DND-41 (cell line): ENCODE measurements at regions not wholly inside any gene's neighbourhood (a gene's known extent, or its start where the extent isn't known, plus 50 kb on each side); places are given as distances from the start of the nearest gene placed in this dataset.

Experiments
- ATAC-seq: fragments of 200-7000 bp; cut with Tn5 transposase; 3 replicates; pipeline ENCODE4 v1.9.1; 2021; ENCODE audit warnings: low read depth; ENCODE audit not compliant: insufficient read depth
- DNase-seq: peaks from one replicate; pipeline ENCODE4 v3.0.0-alpha.2; 2020
- H2AFZ ChIP-seq: 2 replicates; pipeline ENCODE4 v1.6.0; 2012; ENCODE audit warnings: low read depth, low read length
- H3K27ac ChIP-seq: 2 replicates; pipeline ENCODE4 v1.5.1; 2012; ENCODE audit warnings: low read length, inconsistent platforms
- H3K27me3 ChIP-seq: fragments of 200-600 bp; sonication (generic); 2 replicates; pipeline ENCODE4 v1.6.0; 2012; ENCODE audit warnings: low read length, mild to moderate bottlenecking, inconsistent platforms; ENCODE audit not compliant: insufficient read depth, poor library complexity
- H3K36me3 ChIP-seq: 2 replicates; pipeline ENCODE4 v1.5.1; 2012; ENCODE audit warnings: low read length, inconsistent platforms; ENCODE audit not compliant: insufficient read depth
- H3K4me1 ChIP-seq: 2 replicates; pipeline ENCODE4 v1.5.1; 2012; ENCODE audit warnings: mild to moderate bottlenecking, low read length; ENCODE audit not compliant: insufficient read depth
- H3K4me2 ChIP-seq: 2 replicates; pipeline ENCODE4 v1.6.0; 2012; ENCODE audit warnings: mild to moderate bottlenecking, moderate library complexity, low read length, inconsistent platforms; ENCODE audit not compliant: insufficient read depth
- H3K4me3 ChIP-seq, 2 experiments: fragments of 200-600 bp in 1 of 2; shearing (Covaris generic) in 1 of 2; 2 replicates each; pipeline ENCODE4 v1.5.1; 2012 to 2016; ENCODE audit warnings: inconsistent platforms in 2 of 2, low read length in 2 of 2, mild to moderate bottlenecking in 2 of 2, low read depth in 1 of 2, moderate library complexity in 1 of 2
- H3K79me2 ChIP-seq: 2 replicates; pipeline ENCODE4 v1.6.0; 2012; ENCODE audit warnings: low read length, inconsistent platforms; ENCODE audit not compliant: insufficient read depth
- H3K9ac ChIP-seq: 2 replicates; pipeline ENCODE4 v1.6.0; 2012; ENCODE audit warnings: low read depth, mild to moderate bottlenecking, inconsistent platforms, low read length, moderate library complexity
- H3K9me3 ChIP-seq: 2 replicates; pipeline ENCODE4 v1.5.1; 2012; ENCODE audit warnings: low read length, moderate library complexity, mild to moderate bottlenecking, inconsistent platforms; ENCODE audit not compliant: insufficient read depth, severe bottlenecking
- H4K20me1 ChIP-seq: 2 replicates; pipeline ENCODE4 v1.6.0; 2012; ENCODE audit warnings: low read length; ENCODE audit not compliant: insufficient read depth
- EZH2 ChIP-seq: IDR thresholded peaks from 3 replicates; pipeline ENCODE4 v1.6.1; 2012; ENCODE audit warnings: borderline replicate concordance, low read depth, mild to moderate bottlenecking, moderate library complexity, low read length, inconsistent platforms; ENCODE audit not compliant: severe bottlenecking
- TF ChIP-seq, protein P1 (sequence below): IDR thresholded peaks from 2 replicates; pipeline ENCODE4 v1.5.1; 2012; ENCODE audit warnings: borderline replicate concordance, low read length, moderate library complexity, mild to moderate bottlenecking; ENCODE audit not compliant: poor library complexity, severe bottlenecking; ENCODE audit errors: extremely low read depth

DNA sequence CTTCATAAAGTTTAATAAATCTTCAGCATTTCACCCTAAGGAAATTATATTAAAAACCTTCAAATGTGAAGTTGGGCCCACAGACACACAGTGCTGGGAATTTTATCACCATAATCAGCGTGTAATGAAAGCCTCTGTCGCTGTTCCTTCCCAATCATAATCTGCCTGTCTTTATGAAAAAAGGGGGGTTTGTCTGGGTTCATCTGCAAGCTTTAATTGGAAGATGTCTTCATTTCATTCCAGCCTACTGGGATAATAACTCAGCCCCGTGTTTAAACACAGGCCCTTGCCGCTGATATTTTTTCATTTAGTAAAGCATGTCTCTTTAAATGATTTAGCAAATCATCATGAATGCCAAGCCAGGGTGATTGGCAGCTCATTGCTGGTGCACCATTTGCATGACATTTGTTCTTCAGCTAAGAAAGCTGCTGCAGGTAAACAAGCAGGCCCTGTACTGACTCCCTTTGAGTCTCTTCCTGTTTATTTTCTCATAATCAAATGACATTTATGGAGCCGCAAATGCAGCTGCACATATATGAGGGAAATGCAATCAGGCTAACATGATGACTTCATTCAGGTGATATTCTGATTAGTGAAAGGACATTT, 362.9 kb upstream of the TLE4 start:
- Histone ChIP-seq H3K4me3 (no peak overlapping the region), H3K79me2 (no peaks in the 10 kb centered on the region), H3K4me1 (no peaks in the 10 kb centered on the region), H3K9ac (no peak overlapping the region), H4K20me1 (no peaks in the 10 kb centered on the region), H3K27me3 (no peaks in the 10 kb centered on the region), H2AFZ (no peak overlapping the region), H3K9me3 (no peaks in the 10 kb centered on the region), H3K27ac (no peak overlapping the region), H3K36me3 (no peaks in the 10 kb centered on the region), H3K4me2 (no peak overlapping the region)
- ATAC-seq: no peak
- no peak for TF ChIP-seq EZH2
- TF ChIP-seq, protein P1, sequence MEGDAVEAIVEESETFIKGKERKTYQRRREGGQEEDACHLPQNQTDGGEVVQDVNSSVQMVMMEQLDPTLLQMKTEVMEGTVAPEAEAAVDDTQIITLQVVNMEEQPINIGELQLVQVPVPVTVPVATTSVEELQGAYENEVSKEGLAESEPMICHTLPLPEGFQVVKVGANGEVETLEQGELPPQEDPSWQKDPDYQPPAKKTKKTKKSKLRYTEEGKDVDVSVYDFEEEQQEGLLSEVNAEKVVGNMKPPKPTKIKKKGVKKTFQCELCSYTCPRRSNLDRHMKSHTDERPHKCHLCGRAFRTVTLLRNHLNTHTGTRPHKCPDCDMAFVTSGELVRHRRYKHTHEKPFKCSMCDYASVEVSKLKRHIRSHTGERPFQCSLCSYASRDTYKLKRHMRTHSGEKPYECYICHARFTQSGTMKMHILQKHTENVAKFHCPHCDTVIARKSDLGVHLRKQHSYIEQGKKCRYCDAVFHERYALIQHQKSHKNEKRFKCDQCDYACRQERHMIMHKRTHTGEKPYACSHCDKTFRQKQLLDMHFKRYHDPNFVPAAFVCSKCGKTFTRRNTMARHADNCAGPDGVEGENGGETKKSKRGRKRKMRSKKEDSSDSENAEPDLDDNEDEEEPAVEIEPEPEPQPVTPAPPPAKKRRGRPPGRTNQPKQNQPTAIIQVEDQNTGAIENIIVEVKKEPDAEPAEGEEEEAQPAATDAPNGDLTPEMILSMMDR: no peak
- no peak for DNase-seq

DNA sequence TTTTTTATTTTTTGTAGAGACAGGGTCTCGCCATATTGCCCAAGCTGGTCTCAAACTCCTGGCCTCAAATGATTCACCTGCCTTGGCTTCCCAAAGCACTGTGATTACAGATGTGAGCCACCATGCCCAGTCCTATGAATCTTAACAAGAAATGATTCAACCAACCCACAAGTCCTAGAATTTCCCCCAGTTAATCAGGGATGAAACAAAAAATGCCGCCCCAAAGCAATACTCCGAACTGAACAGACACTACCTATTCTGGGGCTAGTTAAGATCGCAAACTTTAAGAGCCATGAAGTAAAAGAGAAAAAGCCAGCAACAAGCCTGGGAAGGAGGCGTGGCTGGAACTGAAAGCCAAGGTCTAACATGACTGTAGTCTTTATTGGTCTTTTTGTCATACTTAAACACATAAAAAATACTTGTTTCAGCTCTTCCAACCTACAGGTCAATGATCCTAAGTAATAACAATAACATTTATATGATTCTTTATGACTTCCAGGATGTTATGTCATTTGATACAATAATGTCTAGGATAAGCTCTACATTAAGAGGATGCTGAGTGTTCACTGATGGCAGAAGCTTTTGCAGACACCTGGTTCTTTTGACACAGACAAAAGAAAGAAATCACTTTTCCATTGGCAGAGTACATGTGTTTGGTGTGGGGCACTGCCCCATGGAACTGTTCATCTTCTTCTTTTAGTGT, 361.1 kb upstream of the TLE4 start:
- TF ChIP-seq, protein P1: no peak
- TF ChIP-seq EZH2: no peak
- Histone ChIP-seq H2AFZ (no peak overlapping the region), H3K4me1 (no peaks in the 10 kb centered on the region), H3K4me3 (no peak overlapping the region), H3K9ac (no peak overlapping the region), H3K27ac (no peak overlapping the region), H3K79me2 (no peaks in the 10 kb centered on the region), H3K9me3 (no peaks in the 10 kb centered on the region), H3K27me3 (no peaks in the 10 kb centered on the region), H3K36me3 (no peaks in the 10 kb centered on the region), H3K4me2 (no peak overlapping the region), H4K20me1 (no peaks in the 10 kb centered on the region)
- ATAC-seq (no peak), DNase-seq (no peak)

DNA sequence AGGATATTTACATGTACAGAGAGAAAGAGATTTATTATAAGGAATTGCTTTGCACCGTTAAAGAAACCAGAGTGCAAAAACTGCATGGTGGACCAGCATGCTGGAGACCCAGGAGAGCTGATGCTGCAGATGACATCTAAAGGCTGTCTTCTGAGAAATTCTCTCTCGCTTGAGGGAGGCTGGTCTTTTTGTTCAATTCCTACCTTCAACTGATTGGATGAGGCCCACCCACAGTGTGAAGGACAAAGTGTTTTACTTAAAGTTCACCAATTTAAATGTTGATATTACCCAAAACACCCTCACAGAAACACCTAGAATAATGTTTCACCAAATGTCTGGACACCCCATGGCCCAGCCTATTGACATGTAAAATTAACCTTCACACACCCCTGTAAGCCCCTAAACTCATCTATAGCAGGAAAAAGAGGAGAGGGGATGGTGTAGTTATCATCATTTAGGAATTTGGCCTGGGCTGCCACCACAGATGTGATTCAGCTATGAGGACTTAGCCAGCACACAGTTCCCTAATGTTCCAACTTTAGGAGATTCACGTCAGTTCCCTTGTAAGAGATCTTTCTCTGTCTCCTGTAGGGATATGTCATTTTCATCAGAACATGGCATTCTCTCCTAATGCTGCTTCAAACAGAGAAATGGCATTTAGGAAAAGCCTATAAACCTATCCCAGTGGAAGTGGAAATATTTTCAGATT, 358.2 kb upstream of the TLE4 start:
- no peak for DNase-seq
- no peak overlapping the region for H3K4me2 ChIP-seq
- H3K9me3 ChIP-seq: no peaks in the 10 kb centered on the region
- TF ChIP-seq, protein P1: no peak
- no peak for TF ChIP-seq EZH2
- no peaks in the 10 kb centered on the region for H4K20me1 ChIP-seq
- no peak overlapping the region for H2AFZ ChIP-seq
- no peaks in the 10 kb centered on the region for H3K27me3 ChIP-seq
- no peak overlapping the region for H3K4me3 ChIP-seq
- no peak overlapping the region for H3K9ac ChIP-seq
- no peak overlapping the region for H3K27ac ChIP-seq
- H3K4me1 ChIP-seq: no peaks in the 10 kb centered on the region
- H3K79me2 ChIP-seq: no peaks in the 10 kb centered on the region
- no peak for ATAC-seq
- H3K36me3 ChIP-seq: no peaks in the 10 kb centered on the region
